ENCODE measurements at regions not wholly inside any gene's neighbourhood (a gene's known extent, or its start where the extent isn't known, plus 50 kb on each side); places are given as distances from the start of the nearest gene placed in this dataset.

- Histone ChIP-seq H3K36me3 (ENCODE audit: control insufficient read depth in 2 of 2, insufficient read depth in 1 of 2, low read length in 2 of 2) (no peaks in the 10 kb centered on the region), H3K9me3 (ENCODE audit: control insufficient read depth, insufficient read depth, low read depth, low read length) (no peaks in the 10 kb centered on the region), H3K4me3 (ENCODE audit: low read depth, low read length) (no peak overlapping the region), H3K27ac (ENCODE audit: extremely low read depth, low read depth, low read length) (no peak overlapping the region), H3K4me1 (ENCODE audit: control insufficient read depth, insufficient read depth, low read length) (no peaks in the 10 kb centered on the region)
- TF ChIP-seq ZNF555 (tag by site-specific recombination; conservative IDR thresholded peaks at IDR 0.05), result no peak
- TF ChIP-seq ZNF626 (tag by site-specific recombination; IDR thresholded peaks at IDR 0.05), result no peak
- no peak for TF ChIP-seq ZBTB10 (tag by site-specific recombination; IDR thresholded peaks at IDR 0.05)
- no peak for TF ChIP-seq ZNF404 (tag by site-specific recombination; IDR thresholded peaks at IDR 0.05)
- TF ChIP-seq MZF1 (tag by site-specific recombination; IDR thresholded peaks at IDR 0.05; ENCODE audit: borderline replicate concordance), result no peak
- no peak for TF ChIP-seq HIC1 (tag by site-specific recombination; IDR thresholded peaks at IDR 0.05)
- TF ChIP-seq ZNF560 (tag by site-specific recombination; IDR thresholded peaks at IDR 0.05; ENCODE audit: borderline replicate concordance), result no peak
- TF ChIP-seq ZNF280C (tag by site-specific recombination; IDR thresholded peaks at IDR 0.05), result no peak
- TF ChIP-seq ZNF416 (tag by site-specific recombination; IDR thresholded peaks at IDR 0.05), result no peak
- no peak for TF ChIP-seq ZNF473 (tag by site-specific recombination; IDR thresholded peaks at IDR 0.05)
- TF ChIP-seq ZNF768 (tag by site-specific recombination; IDR thresholded peaks at IDR 0.05), result no peak
- TF ChIP-seq ZNF701 (tag by site-specific recombination; IDR thresholded peaks at IDR 0.05), result no peak
- TF ChIP-seq FEZF1 (tag by site-specific recombination; IDR thresholded peaks at IDR 0.05), result no peak
- ChIA-PET CTCF (interaction anchor here (0.6 kb wide), 1 partner anchor 978 kb away, joined by 3 read pairs; the partner anchor contains the start of gene HOXD4), POLR2A (no interaction called here)
Measured at GRCh38 chr2:177129610-177130009, 83.0 kb upstream of the HNRNPA3 start.

GRCh38 chr2:177131858-177132257, 80.7 kb upstream of the HNRNPA3 start:
- CTCF ChIA-PET, result no interaction called here
- H3K4me1 ChIP-seq (ENCODE audit: control insufficient read depth, insufficient read depth, low read length), result no peaks in the 10 kb centered on the region
- no peak overlapping the region for H3K4me3 ChIP-seq (ENCODE audit: low read depth, low read length)
- no peaks in the 10 kb centered on the region for H3K9me3 ChIP-seq (ENCODE audit: control insufficient read depth, insufficient read depth, low read depth, low read length)
- H3K36me3 ChIP-seq (ENCODE audit: control insufficient read depth in 2 of 2, insufficient read depth in 1 of 2, low read length in 2 of 2), result no peaks in the 10 kb centered on the region
- POLR2A ChIA-PET, result no interaction called here
- H3K27ac ChIP-seq (ENCODE audit: extremely low read depth, low read depth, low read length), result no peak overlapping the region
- no peak for TF ChIP-seq TCF7L2 (IDR thresholded peaks at IDR 0.05; ENCODE audit: borderline replicate concordance, low read depth, low read length)

GRCh38 chr2:177138823-177139222, 73.8 kb upstream of the HNRNPA3 start:
- Histone ChIP-seq H3K36me3 (ENCODE audit: control insufficient read depth in 2 of 2, insufficient read depth in 1 of 2, low read length in 2 of 2) (no peaks in the 10 kb centered on the region), H3K4me1 (ENCODE audit: control insufficient read depth, insufficient read depth, low read length) (no peaks in the 10 kb centered on the region), H3K9me3 (ENCODE audit: control insufficient read depth, insufficient read depth, low read depth, low read length) (no peaks in the 10 kb centered on the region), H3K4me3 (ENCODE audit: low read depth, low read length) (no peak overlapping the region), H3K27ac (ENCODE audit: extremely low read depth, low read depth, low read length) (no peak overlapping the region)
- CTCF ChIA-PET, result interaction anchor here (0.6 to 5.4 kb wide), 4 partner anchors 10 to 782 kb away, joined by 3 to 34 read pairs (median 6); no protein-coding TSS in a partner anchor
- POLR2A ChIA-PET, result no interaction called here
- TF ChIP-seq ZNF571 (tag by site-specific recombination; IDR thresholded peaks at IDR 0.05), result no peak
- TF ChIP-seq MEIS1 (CRISPR knock-in tag; IDR thresholded peaks at IDR 0.05; ENCODE audit: borderline replicate concordance), result no peak
- no peak for TF ChIP-seq ZNF391 (tag by site-specific recombination; IDR thresholded peaks at IDR 0.05; ENCODE audit: borderline replicate concordance, low read depth)
- no peak for TF ChIP-seq ZNF677 (tag by site-specific recombination; IDR thresholded peaks at IDR 0.05)
- no peak for TF ChIP-seq ZNF530 (tag by site-specific recombination; IDR thresholded peaks at IDR 0.05; ENCODE audit: low read depth)
- no peak for TF ChIP-seq YY1 (tag by site-specific recombination; IDR thresholded peaks at IDR 0.05)
- TF ChIP-seq SP2 (tag by site-specific recombination; IDR thresholded peaks at IDR 0.05), result no peak
- TF ChIP-seq REST (tag by site-specific recombination; IDR thresholded peaks at IDR 0.05), result no peak
